Endodermal cell (in vitro differentiated cells): ENCODE measurements at regions not wholly inside any gene's neighbourhood (a gene's known extent, or its start where the extent isn't known, plus 50 kb on each side); places are given as distances from the start of the nearest gene placed in this dataset.

Source experiments
- DNase-seq: peaks from one replicate; pipeline ENCODE4 v3.0.0-alpha.2; 2017
- H3K27ac ChIP-seq: 2 replicates; pipeline ENCODE4 v1.5.1; 2013; ENCODE audit warnings: mild to moderate bottlenecking, low read depth, low read length, moderate library complexity
- H3K27me3 ChIP-seq: 2 replicates; pipeline ENCODE4 v1.6.1; 2013; ENCODE audit warnings: mild to moderate bottlenecking, low read length, moderate library complexity; ENCODE audit not compliant: insufficient read depth, control insufficient read depth, poor library complexity, severe bottlenecking
- H3K36me3 ChIP-seq: 2 replicates; pipeline ENCODE4 v1.7.0; 2013; ENCODE audit warnings: mild to moderate bottlenecking, low read length, moderate library complexity; ENCODE audit not compliant: control insufficient read depth, insufficient read depth
- H3K4me1 ChIP-seq: one replicate; pipeline ENCODE4 v1.7.0; 2013; ENCODE audit warnings: low read length; ENCODE audit not compliant: control insufficient read depth, insufficient read depth
- H3K4me3 ChIP-seq: 2 replicates; pipeline ENCODE4 v1.5.1; 2013; ENCODE audit warnings: mild to moderate bottlenecking, low read length, moderate library complexity
- H3K9ac ChIP-seq: 2 replicates; pipeline ENCODE4 v1.6.1; 2013; ENCODE audit warnings: mild to moderate bottlenecking, low read length, moderate library complexity; ENCODE audit not compliant: poor library complexity, severe bottlenecking; ENCODE audit errors: extremely low read depth
- H3K9me3 ChIP-seq: 2 replicates; pipeline ENCODE4 v1.6.1; 2013; ENCODE audit warnings: mild to moderate bottlenecking, low read length, moderate library complexity; ENCODE audit not compliant: control insufficient read depth
- H3K27ac Mint-ChIP-seq: 2 replicates; pipeline ENCODE4 v1.8.0; 2020; ENCODE audit warnings: mixed read lengths
- H3K27me3 Mint-ChIP-seq: 2 replicates; pipeline ENCODE4 v1.8.0; 2021; ENCODE audit warnings: mild to moderate bottlenecking, mixed read lengths; ENCODE audit not compliant: insufficient read depth
- H3K36me3 Mint-ChIP-seq: 2 replicates; pipeline ENCODE4 v1.8.0; 2020; ENCODE audit warnings: low read depth, mixed read lengths
- H3K4me1 Mint-ChIP-seq: 2 replicates; pipeline ENCODE4 v1.8.0; 2020; ENCODE audit warnings: mixed read lengths
- H3K4me3 Mint-ChIP-seq: 2 replicates; pipeline ENCODE4 v1.8.0; 2020; ENCODE audit warnings: mild to moderate bottlenecking, moderate library complexity, mixed read lengths
- H3K9me3 Mint-ChIP-seq: 2 replicates; pipeline ENCODE4 v1.8.0; 2020; ENCODE audit warnings: mild to moderate bottlenecking, mixed read lengths
- CTCF ChIP-seq: fragments of 200-600 bp; sonication (generic); conservative IDR thresholded peaks from 2 replicates; pipeline ENCODE4 v1.5.0; 2021; ENCODE audit warnings: antibody characterized with exemption, mild to moderate bottlenecking
- WGBS, 2 experiments: methylation state at CpG; one replicate each; pipeline versions ENCODE4 v1.1.5 to v1.1.7; 2013; ENCODE audit warnings: missing lambda C conversion rate in 2 of 2, mixed read lengths in 1 of 2; ENCODE audit not compliant: insufficient coverage in 1 of 2, insufficient read length in 1 of 2; 5-methylcytosine and 5-hydroxymethylcytosine counted together

- Histone ChIP-seq H3K4me1 (no peaks in the 10 kb centered on the region), H3K27ac (no peak overlapping the region), H3K36me3 (no peaks in the 10 kb centered on the region), H3K27me3 (peaks cover 35% of the 10 kb centered on the region), H3K9me3 (no peaks in the 10 kb centered on the region), H3K4me3 (no peak overlapping the region), H3K9ac (no peak overlapping the region)
- Mint-ChIP-seq H3K4me3 (no peak overlapping the region), H3K36me3 (no peaks in the 10 kb centered on the region), H3K27ac (no peak overlapping the region), H3K9me3 (peaks cover 1% of the 10 kb centered on the region), H3K27me3 (peaks cover 48% of the 10 kb centered on the region), H3K4me1 (peaks cover 3% of the 10 kb centered on the region)
- no peak for TF ChIP-seq CTCF
- no peak for DNase-seq
- 91 to 93% methylated on average over 6 to 7 of the region's 8 CpGs for WGBS, 2 experiments
These were observed 92.8 kb upstream of the CCDC112 start for GRCh38 chr5:115389034-115389798.

- H3K4me1 ChIP-seq: no peaks in the 10 kb centered on the region
- no peak overlapping the region for H3K4me3 ChIP-seq
- Mint-ChIP-seq H3K36me3 (no peaks in the 10 kb centered on the region), H3K4me3 (no peak overlapping the region), H3K27ac (no peak overlapping the region), H3K9me3 (no peaks in the 10 kb centered on the region), H3K4me1 (peaks cover 3% of the 10 kb centered on the region), H3K27me3 (peaks cover 48% of the 10 kb centered on the region)
- H3K9ac ChIP-seq: no peak overlapping the region
- H3K27ac ChIP-seq: no peak overlapping the region
- peaks cover 45% of the 10 kb centered on the region for H3K27me3 ChIP-seq
- no peak for TF ChIP-seq CTCF
- no peak for DNase-seq
- no peaks in the 10 kb centered on the region for H3K36me3 ChIP-seq
- WGBS, 2 experiments: 95 to 100% methylated on average over 1 to 4 of the region's 4 CpGs
- H3K9me3 ChIP-seq: no peaks in the 10 kb centered on the region
These were observed 91.8 kb upstream of the CCDC112 start for GRCh38 chr5:115388240-115388639.

- DNase-seq: no peak
- H3K27me3 ChIP-seq: peaks cover 49% of the 10 kb centered on the region
- 100% methylated on average over 2 of the region's 2 CpGs; no CpG with 5 or more reads in 1 of the 2 experiments for WGBS, 2 experiments
- H3K27ac ChIP-seq: no peak overlapping the region
- H3K4me3 ChIP-seq: no peak overlapping the region
- no peaks in the 10 kb centered on the region for H3K36me3 ChIP-seq
- H3K4me1 ChIP-seq: no peaks in the 10 kb centered on the region
- H3K9me3 Mint-ChIP-seq: no peaks in the 10 kb centered on the region
- no peak for TF ChIP-seq CTCF
- H3K4me3 Mint-ChIP-seq: no peak overlapping the region
- H3K4me1 Mint-ChIP-seq: peaks cover 3% of the 10 kb centered on the region
- H3K9ac ChIP-seq: no peak overlapping the region
- no peaks in the 10 kb centered on the region for H3K9me3 ChIP-seq
- H3K36me3 Mint-ChIP-seq: no peaks in the 10 kb centered on the region
- no peak overlapping the region for H3K27ac Mint-ChIP-seq
- H3K27me3 Mint-ChIP-seq: peaks cover 48% of the 10 kb centered on the region
These were observed 91.4 kb upstream of the CCDC112 start for GRCh38 chr5:115387816-115388215.
